ENCODE measurements at regions not wholly inside any gene's neighbourhood (a gene's known extent, or its start where the extent isn't known, plus 50 kb on each side); places are given as distances from the start of the nearest gene placed in this dataset.

- WGBS (ENCODE audit: insufficient coverage): no CpG with 5 or more reads among the region's 4 CpGs
- Mint-ChIP-seq H3K4me1 (no peaks in the 10 kb centered on the region), H3K27me3 (peaks cover 3 to 19% of the 10 kb centered on the region in 2 donors), H3K36me3 (peaks cover 7% of the 10 kb centered on the region), H3K4me3 (no peak overlapping the region), H3K9me3 (peaks cover 10 to 45% (median 18%) of the 10 kb centered on the region in 3 donors), H3K27ac (no peak overlapping the region)
- H3K36me3 ChIP-seq (ENCODE audit: control insufficient read depth in 2 of 2, extremely low read depth in 1 of 2, insufficient read depth in 1 of 2, low read length in 1 of 2): no peaks in the 10 kb centered on the region
- POLR2A ChIA-PET: no interaction called here
- no peak for DNase-seq
- peaks cover 4% of the 10 kb centered on the region for H3K9me3 ChIP-seq
- ATAC-seq (replicated peaks in 1 of 4): no peak
- peaks cover 0 to 4% of the 10 kb centered on the region in 2 experiments for H3K27me3 ChIP-seq (replicated peaks in 1 of 2; ENCODE audit: control insufficient read depth in 2 of 2, extremely low read depth in 1 of 2, insufficient read depth in 2 of 2, low read length in 1 of 2)
- CTCF ChIA-PET: interaction anchor here in 1 of 2 donors (0.7 kb wide), 1 partner anchor 13 kb away, joined by 8 read pairs; no protein-coding TSS in a partner anchor
- H3K27ac ChIP-seq (ENCODE audit: low read length): no peak overlapping the region
- H3K4me3 ChIP-seq (ENCODE audit: control insufficient read depth in 1 of 2, extremely low read depth in 1 of 2, low read length in 1 of 2): no peak overlapping the region
- no peaks in the 10 kb centered on the region for H3K4me1 ChIP-seq (ENCODE audit: control insufficient read depth in 1 of 2, extremely low read depth in 1 of 2, insufficient read depth in 2 of 2, low read length in 2 of 2)
These were observed 82.5 kb upstream of the GTSF1L start for GRCh38 chr20:43809206-43809819.

- no peak overlapping the region for H3K4me3 ChIP-seq (ENCODE audit: control insufficient read depth in 1 of 2, extremely low read depth in 1 of 2, low read length in 1 of 2)
- CTCF ChIA-PET: no interaction called here
- WGBS (ENCODE audit: insufficient coverage): 73% methylated on average over 2 of the region's 5 CpGs
- peaks cover 3% of the 10 kb centered on the region for H3K36me3 Mint-ChIP-seq
- POLR2A ChIA-PET: no interaction called here
- no peak overlapping the region for H3K27ac ChIP-seq (ENCODE audit: low read length)
- H3K4me1 Mint-ChIP-seq: peaks cover 0 to 5% (median 4%) of the 10 kb centered on the region in 3 donors
- H3K27me3 ChIP-seq (replicated peaks in 1 of 2; ENCODE audit: control insufficient read depth in 2 of 2, extremely low read depth in 1 of 2, insufficient read depth in 2 of 2, low read length in 1 of 2): no peaks in the 10 kb centered on the region
- H3K27me3 Mint-ChIP-seq: peaks cover 0 to 5% of the 10 kb centered on the region in 2 donors
- no peaks in the 10 kb centered on the region for H3K36me3 ChIP-seq (ENCODE audit: control insufficient read depth in 2 of 2, extremely low read depth in 1 of 2, insufficient read depth in 1 of 2, low read length in 1 of 2)
- H3K9me3 ChIP-seq: peaks cover 4% of the 10 kb centered on the region
- H3K27ac Mint-ChIP-seq: no peak overlapping the region
- no peak for ATAC-seq (replicated peaks in 1 of 4)
- H3K9me3 Mint-ChIP-seq: peaks cover 2 to 34% (median 12%) of the 10 kb centered on the region in 3 donors
- H3K4me3 Mint-ChIP-seq: no peak overlapping the region
- peaks cover 0 to 7% of the 10 kb centered on the region in 2 experiments for H3K4me1 ChIP-seq (ENCODE audit: control insufficient read depth in 1 of 2, extremely low read depth in 1 of 2, insufficient read depth in 2 of 2, low read length in 2 of 2)
- no peak for DNase-seq
These were observed 78.0 kb upstream of the GTSF1L start for GRCh38 chr20:43804781-43805180.

- CTCF ChIA-PET: interaction anchor here in 1 of 2 donors (0.5 kb wide), 1 partner anchor 132 kb away, joined by 10 read pairs; no protein-coding TSS in a partner anchor
- H3K36me3 Mint-ChIP-seq: peaks cover 3% of the 10 kb centered on the region
- no peak overlapping the region for H3K4me3 Mint-ChIP-seq
- H3K27ac Mint-ChIP-seq: no peak overlapping the region
- peaks cover 3 to 14% of the 10 kb centered on the region in 2 experiments for H3K4me1 ChIP-seq (ENCODE audit: control insufficient read depth in 1 of 2, extremely low read depth in 1 of 2, insufficient read depth in 2 of 2, low read length in 2 of 2)
- DNase-seq (no peak), ATAC-seq (replicated peaks in 1 of 4) (no peak)
- H3K36me3 ChIP-seq (ENCODE audit: control insufficient read depth in 2 of 2, extremely low read depth in 1 of 2, insufficient read depth in 1 of 2, low read length in 1 of 2): no peaks in the 10 kb centered on the region
- H3K9me3 ChIP-seq: no peaks in the 10 kb centered on the region
- no peak overlapping the region for H3K4me3 ChIP-seq (ENCODE audit: control insufficient read depth in 1 of 2, extremely low read depth in 1 of 2, low read length in 1 of 2)
- H3K4me1 Mint-ChIP-seq: peaks cover 9 to 19% (median 10%) of the 10 kb centered on the region in 3 donors
- peaks cover 0 to 5% of the 10 kb centered on the region in 2 donors for H3K27me3 Mint-ChIP-seq
- H3K27me3 ChIP-seq (replicated peaks in 1 of 2; ENCODE audit: control insufficient read depth in 2 of 2, extremely low read depth in 1 of 2, insufficient read depth in 2 of 2, low read length in 1 of 2): no peaks in the 10 kb centered on the region
- peaks cover 0 to 28% (median 12%) of the 10 kb centered on the region in 3 donors for H3K9me3 Mint-ChIP-seq
- no peak overlapping the region for H3K27ac ChIP-seq (ENCODE audit: low read length)
- POLR2A ChIA-PET: no interaction called here
These were observed 76.5 kb upstream of the GTSF1L start for GRCh38 chr20:43803276-43803675.

- ATAC-seq (replicated peaks in 1 of 4) (no peak), DNase-seq (no peak)
- POLR2A ChIA-PET: interaction anchor here in 1 of 2 donors (0.7 kb wide), 1 partner anchor 81 kb away, joined by 3 read pairs; no protein-coding TSS in a partner anchor
- peaks cover 2 to 4% of the 10 kb centered on the region in 2 donors for H3K27me3 Mint-ChIP-seq
- Histone ChIP-seq H3K9me3 (no peaks in the 10 kb centered on the region), H3K4me1 (ENCODE audit: control insufficient read depth in 1 of 2, extremely low read depth in 1 of 2, insufficient read depth in 2 of 2, low read length in 2 of 2) (peaks cover 3 to 14% of the 10 kb centered on the region in 2 experiments), H3K4me3 (ENCODE audit: control insufficient read depth in 1 of 2, extremely low read depth in 1 of 2, low read length in 1 of 2) (no peak overlapping the region), H3K27me3 (replicated peaks in 1 of 2; ENCODE audit: control insufficient read depth in 2 of 2, extremely low read depth in 1 of 2, insufficient read depth in 2 of 2, low read length in 1 of 2) (no peaks in the 10 kb centered on the region), H3K27ac (ENCODE audit: low read length) (no peak overlapping the region), H3K36me3 (ENCODE audit: control insufficient read depth in 2 of 2, extremely low read depth in 1 of 2, insufficient read depth in 1 of 2, low read length in 1 of 2) (no peaks in the 10 kb centered on the region)
- peaks cover 10 to 21% (median 11%) of the 10 kb centered on the region in 3 donors for H3K4me1 Mint-ChIP-seq
- H3K9me3 Mint-ChIP-seq: peaks cover 5 to 14% (median 8%) of the 10 kb centered on the region in 3 donors
- no peaks in the 10 kb centered on the region for H3K36me3 Mint-ChIP-seq
- WGBS (ENCODE audit: insufficient coverage): 62% methylated on average over 6 of the region's 6 CpGs
- CTCF ChIA-PET: interaction anchor here in 1 of 2 donors (0.6 kb wide), 1 partner anchor 10 kb away, joined by 5 read pairs; no protein-coding TSS in a partner anchor
- no peak overlapping the region for H3K4me3 Mint-ChIP-seq
- H3K27ac Mint-ChIP-seq: no peak overlapping the region
These were observed 73.4 kb upstream of the GTSF1L start for GRCh38 chr20:43800186-43800585.

- Histone ChIP-seq H3K27me3 (replicated peaks in 1 of 2; ENCODE audit: control insufficient read depth in 2 of 2, extremely low read depth in 1 of 2, insufficient read depth in 2 of 2, low read length in 1 of 2) (no peaks in the 10 kb centered on the region), H3K4me1 (ENCODE audit: control insufficient read depth in 1 of 2, extremely low read depth in 1 of 2, insufficient read depth in 2 of 2, low read length in 2 of 2) (peaks cover 3 to 14% of the 10 kb centered on the region in 2 experiments), H3K9me3 (no peaks in the 10 kb centered on the region), H3K36me3 (ENCODE audit: control insufficient read depth in 2 of 2, extremely low read depth in 1 of 2, insufficient read depth in 1 of 2, low read length in 1 of 2) (no peaks in the 10 kb centered on the region), H3K4me3 (ENCODE audit: control insufficient read depth in 1 of 2, extremely low read depth in 1 of 2, low read length in 1 of 2) (no peak overlapping the region), H3K27ac (ENCODE audit: low read length) (no peak overlapping the region)
- DNase-seq (no peak), ATAC-seq (replicated peaks in 1 of 4) (no peak)
- no peak overlapping the region for H3K4me3 Mint-ChIP-seq
- 88% methylated on average over 4 of the region's 5 CpGs for WGBS (ENCODE audit: insufficient coverage)
- ChIA-PET CTCF (no interaction called here), POLR2A (interaction anchor here in 1 of 2 donors (0.7 kb wide), 1 partner anchor 82 kb away, joined by 3 read pairs; no protein-coding TSS in a partner anchor)
- no peak overlapping the region for H3K27ac Mint-ChIP-seq
- H3K36me3 Mint-ChIP-seq: no peaks in the 10 kb centered on the region
- H3K27me3 Mint-ChIP-seq: peaks cover 2 to 8% of the 10 kb centered on the region in 2 donors
- H3K4me1 Mint-ChIP-seq: peaks cover 10 to 21% (median 11%) of the 10 kb centered on the region in 3 donors
- peaks cover 5 to 13% (median 7%) of the 10 kb centered on the region in 3 donors for H3K9me3 Mint-ChIP-seq
These were observed 72.9 kb upstream of the GTSF1L start for GRCh38 chr20:43799741-43800140.

GRCh38 chr20:43799150-43799711, 72.4 kb upstream of the GTSF1L start:
- peaks cover 3 to 14% of the 10 kb centered on the region in 2 experiments for H3K4me1 ChIP-seq (ENCODE audit: control insufficient read depth in 1 of 2, extremely low read depth in 1 of 2, insufficient read depth in 2 of 2, low read length in 2 of 2)
- H3K27ac ChIP-seq (ENCODE audit: low read length): no peak overlapping the region
- no peaks in the 10 kb centered on the region for H3K36me3 Mint-ChIP-seq
- peaks cover 0 to 8% of the 10 kb centered on the region in 2 donors for H3K27me3 Mint-ChIP-seq
- CTCF ChIA-PET: no interaction called here
- no peak overlapping the region for H3K4me3 ChIP-seq (ENCODE audit: control insufficient read depth in 1 of 2, extremely low read depth in 1 of 2, low read length in 1 of 2)
- ATAC-seq (replicated peaks in 1 of 4) (no peak), DNase-seq (peak in 1 of 35 experiments; percentile 5)
- no peak overlapping the region for H3K4me3 Mint-ChIP-seq
- peaks cover 10 to 21% (median 11%) of the 10 kb centered on the region in 3 donors for H3K4me1 Mint-ChIP-seq
- no peak overlapping the region for H3K27ac Mint-ChIP-seq
- H3K36me3 ChIP-seq (ENCODE audit: control insufficient read depth in 2 of 2, extremely low read depth in 1 of 2, insufficient read depth in 1 of 2, low read length in 1 of 2): no peaks in the 10 kb centered on the region
- H3K9me3 ChIP-seq: no peaks in the 10 kb centered on the region
- POLR2A ChIA-PET: no interaction called here
- WGBS (ENCODE audit: insufficient coverage): 29% methylated on average over 8 of the region's 11 CpGs
- H3K27me3 ChIP-seq (replicated peaks in 1 of 2; ENCODE audit: control insufficient read depth in 2 of 2, extremely low read depth in 1 of 2, insufficient read depth in 2 of 2, low read length in 1 of 2): no peaks in the 10 kb centered on the region
- H3K9me3 Mint-ChIP-seq: peaks cover 3 to 9% (median 5%) of the 10 kb centered on the region in 3 donors
